GM21717 (cell line): ENCODE measurements at regions not wholly inside any gene's neighbourhood (a gene's known extent, or its start where the extent isn't known, plus 50 kb on each side); places are given as distances from the start of the nearest gene placed in this dataset.
A peak's percentile ranks its signal among the peaks of the same experiment; 100 is the strongest.

Source experiments
- ATAC-seq: cut with Tn5 transposase; IDR thresholded peaks from one replicate; pipeline ENCODE4 v1.9.1; 2021; ENCODE audit warnings: mild to moderate bottlenecking, moderate library complexity; ENCODE audit not compliant: unreplicated experiment

DNA sequence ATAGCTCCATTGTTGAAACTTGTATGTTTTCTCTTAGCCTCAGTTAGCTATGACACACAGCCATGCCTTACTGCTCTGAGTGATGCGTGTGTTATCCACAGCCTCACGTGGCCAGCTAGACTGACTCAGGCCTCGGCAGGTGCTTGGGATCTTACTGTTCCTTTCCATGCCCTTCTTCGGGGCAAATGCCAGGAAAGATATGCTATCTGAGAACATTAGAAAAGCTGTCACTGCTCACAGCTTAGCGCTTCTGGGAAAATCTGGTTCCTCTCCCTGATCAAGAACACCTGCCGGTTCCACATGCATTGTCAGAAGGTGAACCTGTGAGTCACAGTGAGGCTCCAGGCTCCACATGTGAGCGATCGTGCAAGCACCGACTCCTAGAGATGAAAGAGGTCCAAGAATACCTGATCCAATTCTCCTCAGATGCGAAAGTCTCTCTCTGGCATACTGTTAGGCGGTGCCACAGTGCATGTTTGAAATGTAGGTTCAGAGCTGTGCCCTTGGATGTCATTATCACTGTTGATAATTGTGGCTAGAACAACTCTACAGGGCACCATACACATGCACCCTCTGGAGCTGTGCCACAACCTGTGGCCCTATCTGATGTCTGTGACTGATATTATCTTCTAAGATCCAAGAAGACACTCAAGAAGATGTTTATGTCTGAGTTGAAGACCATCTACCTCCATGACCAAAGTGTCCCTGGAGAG lies 247.8 kb upstream of the IGFBP3 start:
- ATAC-seq: no peak

DNA sequence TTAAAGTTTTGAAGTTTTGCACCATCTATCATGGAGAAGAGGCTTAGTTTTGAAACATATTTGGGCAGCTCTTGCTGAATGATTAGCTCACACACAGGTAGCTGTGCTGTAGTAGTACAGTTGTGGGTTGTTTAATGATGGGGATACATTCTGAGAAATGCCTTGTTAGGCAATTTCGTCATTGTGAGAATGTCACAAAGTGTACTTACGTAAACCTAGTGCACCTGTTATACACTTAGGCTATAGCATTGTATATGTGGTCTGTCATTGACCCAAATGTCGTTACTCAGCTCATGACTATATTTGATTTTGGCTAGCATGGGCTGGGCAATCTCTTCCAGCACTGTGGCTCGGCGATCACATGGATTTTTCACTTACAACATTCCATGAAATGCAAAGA lies 247.2 kb upstream of the IGFBP3 start:
- ATAC-seq: no peak

DNA sequence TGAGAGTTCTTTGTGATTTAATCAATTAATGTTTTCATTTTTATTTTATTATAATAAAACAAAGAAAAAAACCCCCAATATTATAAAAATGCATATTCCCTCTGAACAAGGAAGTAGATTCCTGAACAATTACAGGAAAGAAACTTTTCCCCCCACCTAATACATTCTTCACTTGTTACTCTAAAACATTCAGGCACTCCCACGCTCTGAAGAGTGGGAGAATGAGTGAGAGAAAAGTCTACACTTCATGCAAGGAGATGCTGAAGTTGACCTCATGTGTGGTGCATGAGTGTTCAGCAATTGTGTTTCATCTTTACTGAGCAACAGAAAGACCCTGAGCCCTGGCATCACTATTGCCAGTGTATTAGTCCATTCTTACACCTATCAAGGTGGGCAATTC lies 244.2 kb upstream of the IGFBP3 start:
- ATAC-seq: no peak

DNA sequence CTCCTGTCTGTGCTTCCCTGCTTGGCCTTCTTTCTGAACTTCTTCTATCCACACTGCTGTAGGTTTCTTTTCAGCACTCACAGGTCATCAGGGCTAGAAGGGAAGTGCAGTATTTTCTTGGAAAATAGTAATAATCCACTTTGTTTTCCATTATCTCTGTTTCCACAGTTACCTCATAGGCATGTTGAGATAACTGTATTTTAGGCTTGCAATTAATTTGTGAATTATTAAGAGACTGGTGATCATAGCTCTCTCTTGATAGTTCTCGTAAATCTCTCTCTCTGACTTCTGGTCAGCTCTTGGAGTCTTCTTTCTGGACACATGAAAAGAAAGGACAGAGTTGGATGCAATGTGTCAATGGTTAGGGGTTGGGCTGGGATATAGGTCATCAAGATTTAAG lies 243.6 kb upstream of the IGFBP3 start:
- ATAC-seq: no peak

DNA sequence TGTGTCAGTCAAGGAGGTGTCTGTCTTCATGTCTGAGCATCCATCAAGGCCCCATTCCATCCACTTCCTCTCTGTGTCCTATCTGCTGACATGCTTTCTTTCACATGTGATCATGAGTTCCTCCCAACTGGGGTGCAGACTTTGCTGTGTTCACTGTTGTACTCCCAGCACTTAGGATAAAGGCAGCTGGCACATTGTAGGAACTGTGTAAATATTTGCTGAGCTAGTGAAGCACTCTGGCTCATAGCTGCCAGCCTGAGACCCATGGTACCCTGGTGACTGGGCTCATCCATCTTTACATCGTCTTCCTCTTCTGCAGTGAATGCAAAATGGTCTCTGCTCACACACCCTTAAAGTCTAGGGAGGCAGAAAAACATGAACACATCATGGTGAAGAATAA lies 242.2 kb upstream of the IGFBP3 start:
- no peak for ATAC-seq

DNA sequence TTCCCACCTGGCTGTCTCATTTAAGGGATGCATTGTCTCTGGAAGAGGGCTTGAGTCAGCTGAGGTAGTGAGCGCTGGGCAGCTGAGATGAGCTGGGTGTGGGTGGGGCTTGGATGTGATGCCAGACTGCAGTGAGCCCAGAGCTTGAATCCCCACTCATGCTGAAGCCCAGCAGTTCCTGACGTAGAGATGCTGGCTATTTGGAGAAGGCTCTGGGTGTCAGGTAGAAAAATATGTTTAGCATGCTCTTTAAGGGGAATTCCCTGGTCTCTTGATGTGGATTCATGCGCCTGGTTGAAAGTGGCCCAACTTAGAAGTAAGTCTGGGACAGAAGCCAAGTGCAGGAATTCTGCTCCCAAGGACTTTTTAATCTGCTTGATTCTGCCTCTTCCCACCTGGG lies 241.5 kb upstream of the IGFBP3 start:
- no peak for ATAC-seq

DNA sequence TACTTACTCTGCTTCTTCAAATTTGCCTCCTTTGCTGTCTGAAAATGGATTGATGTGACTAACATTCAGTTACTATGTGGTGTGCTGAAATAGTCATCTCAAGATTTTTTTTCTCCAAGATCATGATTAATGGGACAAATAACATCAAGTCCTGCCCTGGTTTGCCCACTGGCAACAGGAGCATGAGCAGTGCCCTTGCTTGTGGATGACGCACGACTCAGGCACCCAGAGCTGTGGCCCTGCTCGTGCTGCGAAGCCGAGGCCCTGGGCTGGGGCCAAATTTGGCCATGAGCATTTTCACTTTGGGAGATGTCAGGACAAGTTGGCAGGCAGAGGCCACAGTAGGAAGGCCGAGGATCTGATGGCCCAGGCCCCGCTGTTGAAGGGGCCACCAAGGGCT lies 239.8 kb upstream of the IGFBP3 start:
- no peak for ATAC-seq

DNA sequence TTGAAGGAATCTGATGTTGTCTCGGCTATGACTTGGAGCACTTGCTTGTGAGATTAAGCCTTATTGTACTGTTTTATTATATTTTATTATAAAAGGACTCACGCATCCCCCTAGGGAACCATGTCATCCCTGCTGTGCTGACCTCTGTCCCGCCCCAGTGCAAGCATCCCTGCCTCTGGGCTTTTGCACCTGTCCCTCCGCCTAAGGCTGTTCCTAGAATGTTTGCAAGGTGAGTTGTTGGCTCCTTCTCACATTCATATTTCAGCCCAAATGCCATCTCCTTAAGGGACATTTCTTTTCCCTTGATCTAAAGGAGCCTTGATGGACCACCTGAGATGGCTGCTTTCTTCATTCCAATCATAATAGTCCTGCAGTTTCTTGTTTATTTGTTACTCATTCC lies 236.9 kb upstream of the IGFBP3 start:
- ATAC-seq: no peak

DNA sequence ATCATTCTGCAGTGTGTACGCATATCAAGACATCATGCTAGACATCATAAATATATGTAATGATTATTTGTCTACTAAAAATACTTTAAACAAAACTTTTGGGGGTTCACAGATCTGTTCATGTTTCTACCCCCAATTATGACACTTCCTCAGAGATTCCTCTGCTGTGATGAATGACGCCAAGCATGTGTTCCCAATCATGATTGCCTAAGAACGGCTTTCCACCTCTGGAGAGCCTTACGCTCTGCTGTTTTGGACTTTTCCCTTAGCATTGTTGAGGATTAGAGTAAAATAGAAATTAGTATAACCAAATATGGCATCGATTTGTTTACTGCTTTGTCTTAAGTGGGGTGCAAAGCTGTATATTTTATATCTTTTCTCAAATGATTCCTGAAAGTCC lies 236.3 kb upstream of the IGFBP3 start:
- no peak for ATAC-seq

DNA sequence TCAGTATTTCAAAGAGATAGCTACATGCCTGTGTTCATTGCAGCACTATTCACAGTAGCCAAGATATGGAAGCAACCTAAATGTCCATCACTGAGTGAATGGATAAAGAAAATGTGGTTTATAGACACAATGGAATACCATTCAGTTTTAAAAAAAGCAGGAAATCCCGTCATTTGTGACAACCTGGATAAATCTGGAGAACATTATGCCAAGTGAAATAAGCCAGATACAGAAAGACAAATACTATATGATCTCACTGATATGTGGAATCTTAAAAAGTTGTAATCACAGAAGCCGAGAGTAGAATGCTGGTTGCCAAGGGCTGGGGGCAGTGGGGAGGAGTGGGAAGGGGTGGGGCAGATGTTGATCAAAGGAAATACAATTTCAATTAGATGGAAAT lies 235.8 kb upstream of the IGFBP3 start:
- ATAC-seq: no peak

DNA sequence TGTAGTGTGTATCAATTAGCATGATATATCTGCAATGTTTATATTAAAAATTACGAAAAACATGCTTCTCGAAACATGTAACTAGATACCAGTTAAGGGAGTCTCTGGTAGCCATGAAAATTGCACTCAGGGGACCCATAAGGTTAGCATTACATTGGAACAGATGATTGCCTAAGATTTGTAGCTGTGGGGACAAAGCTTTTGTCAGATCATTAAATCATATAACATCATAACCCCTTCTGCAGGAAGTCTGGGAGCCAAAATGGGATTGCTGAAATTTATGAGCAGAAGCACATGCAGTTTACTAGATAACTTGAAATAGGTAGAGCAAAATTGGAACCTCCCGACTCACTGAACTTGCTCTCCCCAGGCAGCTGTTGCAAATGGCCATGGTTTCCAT lies 235.0 kb upstream of the IGFBP3 start:
- no peak for ATAC-seq

DNA sequence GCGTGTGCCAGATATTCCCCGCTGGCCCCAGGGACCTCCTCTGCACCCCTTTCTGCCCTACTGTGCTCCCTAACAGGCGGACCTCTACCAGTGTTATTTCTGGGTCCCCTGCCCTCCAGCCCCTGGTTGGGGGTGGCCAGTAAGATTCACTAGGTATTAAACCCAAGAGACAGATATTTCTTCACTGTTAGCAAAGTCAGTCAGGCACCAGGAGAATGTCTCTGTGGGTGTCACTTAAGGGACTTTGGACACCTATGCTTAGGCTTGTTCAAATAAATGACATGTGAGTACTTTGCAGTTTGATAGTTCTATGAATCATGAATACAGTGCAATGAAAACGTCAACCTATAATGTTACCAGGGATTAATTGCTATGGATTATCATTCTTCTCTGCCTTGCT lies 234.3 kb upstream of the IGFBP3 start:
- ATAC-seq: no peak

DNA sequence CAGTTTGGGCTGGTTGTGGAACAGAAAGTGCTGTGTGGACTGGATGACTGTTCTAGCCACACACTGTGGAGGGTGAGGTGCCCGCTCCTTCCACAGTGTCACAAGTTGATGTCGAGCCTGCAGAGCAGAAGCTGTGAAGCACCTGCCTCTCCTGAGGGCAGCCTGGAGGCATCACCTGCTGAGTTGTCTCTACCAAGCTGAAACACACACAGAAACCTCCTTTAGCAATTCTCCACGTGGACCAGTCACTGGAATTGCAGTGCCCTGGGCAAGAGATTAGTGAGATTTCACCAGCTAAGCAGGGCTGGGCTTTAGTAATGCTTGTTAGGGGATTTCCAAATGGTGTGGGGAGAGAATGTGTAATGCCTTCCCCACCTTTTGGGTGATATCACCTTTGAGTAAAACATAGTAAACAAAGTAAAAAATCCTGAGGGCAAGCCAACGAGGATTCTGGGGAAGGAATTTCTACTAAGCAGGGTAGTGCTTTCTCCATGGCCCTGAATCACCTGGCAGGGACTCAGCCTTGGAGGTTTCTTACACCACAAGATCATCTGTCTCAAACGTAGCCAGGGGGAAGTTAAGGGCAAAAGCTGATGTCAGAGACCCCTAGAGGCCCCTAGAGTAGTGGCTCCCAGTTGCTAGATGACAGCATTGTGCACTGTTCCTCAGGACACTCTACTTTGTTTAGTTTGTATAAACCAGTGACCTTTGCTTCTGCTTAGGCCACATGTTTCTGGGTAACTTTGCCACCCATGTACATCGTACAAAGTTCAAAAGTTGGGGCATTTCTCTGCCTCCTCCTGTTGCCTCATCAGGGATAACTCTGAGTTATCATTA lies 233.1 kb upstream of the IGFBP3 start:
- ATAC-seq: peak; percentile 60

DNA sequence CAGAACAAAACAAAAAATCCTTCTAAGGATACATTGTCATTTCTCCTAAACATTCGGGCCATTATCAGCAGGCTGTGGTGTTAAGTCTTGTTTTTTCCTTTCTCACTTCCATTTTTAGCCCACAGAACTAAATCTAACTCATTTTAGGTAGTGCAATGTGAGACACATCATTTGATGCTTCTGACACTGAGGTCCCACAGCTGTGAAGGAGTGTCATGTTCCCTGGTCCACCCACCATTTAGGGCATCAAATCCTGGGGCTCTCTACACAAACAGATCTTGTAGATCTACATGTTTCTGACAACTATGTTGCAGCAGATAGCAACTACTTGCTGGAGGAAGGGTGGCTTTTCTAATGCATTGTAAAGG lies 232.5 kb upstream of the IGFBP3 start:
- ATAC-seq: peak; percentile 37

DNA sequence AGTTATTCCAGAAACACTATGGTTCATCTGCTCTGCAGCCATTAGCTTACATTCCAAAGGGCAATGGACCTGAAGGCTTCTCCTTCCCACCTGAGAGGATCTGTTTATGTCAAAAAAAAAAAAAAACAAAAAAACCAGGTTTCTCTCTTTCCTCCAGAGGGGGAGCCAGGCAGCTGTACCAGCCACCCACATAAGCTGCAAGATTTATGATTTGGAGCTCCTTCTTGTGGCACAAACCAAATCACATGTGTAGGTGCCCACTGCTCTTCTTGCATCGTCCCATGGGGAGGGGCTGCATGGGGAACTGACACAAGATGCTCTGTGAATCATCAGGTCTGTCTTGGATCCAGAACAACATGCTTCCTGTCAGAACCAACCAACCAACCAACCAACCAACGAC lies 231.6 kb upstream of the IGFBP3 start:
- no peak for ATAC-seq

DNA sequence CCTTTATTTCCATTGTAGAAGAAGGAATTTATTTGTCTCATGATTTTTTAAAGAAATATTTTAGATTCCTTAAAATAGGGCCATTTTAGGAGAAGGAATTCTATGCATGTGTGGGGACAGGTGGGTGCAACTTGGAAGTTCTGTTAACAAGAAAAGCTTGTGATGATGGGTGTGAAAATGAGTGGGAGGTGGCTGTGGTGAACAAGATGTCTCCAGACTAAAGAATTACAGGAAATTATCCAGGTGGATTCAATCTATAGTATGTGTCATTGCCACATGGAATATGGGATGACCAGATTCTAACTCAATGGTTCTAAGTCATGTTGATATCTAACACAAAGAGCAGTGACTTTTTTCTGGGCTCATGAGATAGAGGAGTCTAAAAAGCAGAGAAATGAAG lies 229.6 kb upstream of the IGFBP3 start:
- ATAC-seq: no peak

DNA sequence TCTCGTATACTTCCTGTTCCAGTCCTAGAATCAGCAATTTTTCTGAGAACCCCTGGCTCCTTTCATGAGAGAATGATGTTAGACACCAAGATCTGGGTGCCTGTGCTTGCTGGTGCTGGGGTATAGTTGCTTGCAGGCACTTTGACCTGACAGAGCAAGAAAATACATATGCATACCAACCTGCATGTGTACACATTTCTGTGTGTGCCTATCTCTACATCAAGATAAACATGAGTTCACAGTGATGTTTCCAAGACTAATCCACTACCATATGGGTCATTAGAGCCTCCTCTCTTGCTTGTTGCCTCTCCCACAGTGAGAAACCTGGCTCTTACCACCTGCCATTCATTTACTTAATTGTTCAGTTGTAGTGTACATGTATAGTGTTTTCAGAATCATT lies 229.1 kb upstream of the IGFBP3 start:
- no peak for ATAC-seq

DNA sequence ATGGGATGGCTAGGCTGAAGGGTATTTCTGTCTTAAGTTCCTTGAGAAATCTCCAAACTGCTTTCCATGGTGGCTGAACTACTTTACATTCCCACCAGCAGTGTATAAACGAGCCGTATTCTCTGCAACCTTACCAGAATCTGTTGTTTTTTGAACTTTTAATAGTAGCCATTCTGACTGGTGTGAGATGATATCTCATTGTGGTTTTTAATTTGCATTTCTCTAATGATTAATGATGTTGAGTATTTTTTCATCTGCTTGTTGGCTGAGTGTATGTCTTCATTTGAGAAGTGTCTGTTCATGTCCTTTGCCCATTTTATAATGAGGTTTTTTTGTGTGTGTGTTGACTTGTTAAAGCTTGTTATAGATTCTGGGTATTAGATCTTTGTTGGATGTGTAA lies 226.8 kb upstream of the IGFBP3 start:
- no peak for ATAC-seq

DNA sequence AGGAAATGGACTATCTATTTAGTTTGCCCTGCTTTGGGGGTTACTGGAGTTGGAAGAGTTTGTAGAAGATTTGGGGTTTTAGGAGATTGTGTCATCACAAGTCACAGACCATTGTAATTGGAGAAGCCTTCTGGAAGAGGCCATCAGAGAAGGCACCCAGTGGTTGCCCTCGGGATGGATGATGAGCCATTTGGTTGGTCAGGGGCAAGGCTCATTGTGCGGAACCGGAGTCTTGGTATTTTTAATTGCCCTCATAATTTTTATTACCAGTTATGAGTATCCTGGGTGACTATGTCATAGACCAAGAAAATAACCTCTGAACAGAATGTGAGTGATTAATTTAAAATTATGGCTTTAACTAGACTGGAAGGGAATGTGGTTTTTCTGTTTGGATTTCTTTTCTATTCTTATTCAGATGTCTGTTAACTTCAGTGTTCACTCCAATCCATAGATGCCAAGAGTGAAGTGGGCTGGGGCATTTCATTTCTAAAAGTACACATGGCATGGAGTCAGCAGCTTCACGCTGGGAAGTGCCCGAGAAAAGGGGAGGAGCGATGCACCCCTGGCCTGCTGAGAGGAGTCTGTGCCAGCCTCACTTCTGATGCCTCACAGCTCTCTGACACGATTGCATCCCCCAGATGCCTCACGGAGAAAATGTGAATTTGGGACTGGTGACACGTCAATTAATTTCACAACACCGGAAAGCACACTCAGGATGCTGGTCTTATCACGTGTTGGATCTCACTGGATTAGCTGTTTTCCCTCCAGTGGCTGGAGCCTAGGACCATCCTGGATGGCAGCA lies 225.6 kb upstream of the IGFBP3 start:
- ATAC-seq: no peak

DNA sequence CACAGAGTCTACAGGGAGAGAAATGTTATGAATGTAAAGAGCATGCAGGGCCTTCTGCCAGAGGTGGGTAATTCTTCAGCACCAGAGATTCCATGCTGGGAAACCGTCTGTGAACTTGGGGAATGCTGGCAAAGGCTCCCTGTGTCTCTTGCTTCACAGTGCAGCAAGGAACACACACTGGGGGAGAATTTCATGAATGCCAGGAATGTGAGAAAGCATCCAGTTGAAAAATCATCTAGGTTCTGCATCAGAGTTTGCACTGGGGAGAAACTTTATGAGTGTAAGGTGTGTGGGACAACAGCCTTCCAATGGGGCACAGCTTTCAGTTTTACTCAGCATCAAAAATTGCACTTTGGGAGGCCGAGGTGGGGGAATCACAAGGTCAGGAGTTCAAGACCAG lies 224.3 kb upstream of the IGFBP3 start:
- no peak for ATAC-seq

DNA sequence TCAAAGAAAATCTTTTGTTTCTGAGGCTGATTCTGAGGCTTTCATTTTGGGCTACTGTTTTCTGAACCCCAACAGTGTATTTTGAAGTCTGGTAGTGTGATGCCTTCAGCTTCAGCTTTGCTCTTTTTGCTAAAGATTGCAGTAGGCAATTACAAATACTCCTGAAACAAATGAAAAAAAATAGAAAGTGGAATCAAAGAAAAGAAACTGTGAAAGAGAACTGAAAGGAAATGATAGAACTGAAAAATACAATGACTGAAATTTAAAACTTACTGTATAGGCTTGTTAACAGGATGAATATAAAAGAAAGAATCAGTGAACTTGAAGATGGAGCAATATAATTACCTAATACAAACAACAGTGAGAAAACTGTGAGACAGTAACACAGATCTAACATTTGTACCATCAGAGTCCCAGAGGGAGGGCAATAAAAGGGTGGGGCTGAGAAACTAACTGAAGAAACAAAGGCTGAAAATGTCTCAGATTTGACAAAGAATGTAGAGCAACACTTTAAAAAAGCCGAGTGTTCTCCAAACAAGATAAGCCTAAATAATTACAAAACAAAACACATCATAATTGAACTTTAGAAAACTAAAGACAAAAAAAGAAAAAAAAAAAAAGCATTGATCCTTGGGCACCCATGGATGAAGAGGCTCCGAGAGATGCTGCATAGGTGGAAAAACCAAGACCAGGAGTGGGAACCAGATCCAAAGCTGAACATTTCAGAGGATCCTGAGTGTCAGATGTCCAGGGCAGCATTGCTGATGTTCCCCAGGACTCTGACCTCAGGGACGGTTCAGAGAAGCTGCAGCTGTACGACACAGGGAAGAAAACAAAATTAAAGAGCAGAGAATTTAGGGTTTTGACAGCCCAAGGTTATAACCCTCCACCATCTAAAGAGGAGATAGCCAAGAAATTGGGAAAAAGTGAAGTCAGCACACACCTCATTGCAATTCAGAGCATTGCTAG lies 223.2 kb upstream of the IGFBP3 start:
- no peak for ATAC-seq
